Activated naive CD4-positive, alpha-beta T cell treated with anti-CD3 and anti-CD28 coated beads, Interleukin-2, amount 50 U/mL, for 24 hours (primary cell): ENCODE measurements at regions not wholly inside any gene's neighbourhood (a gene's known extent, or its start where the extent isn't known, plus 50 kb on each side); places are given as distances from the start of the nearest gene placed in this dataset.

Source experiments
- H3K27ac Mint-ChIP-seq: one replicate; pipeline ENCODE4 v1.8.0; 2021; ENCODE audit warnings: mild to moderate bottlenecking, mixed read lengths
- H3K27me3 Mint-ChIP-seq: one replicate; pipeline ENCODE4 v1.8.0; 2021; ENCODE audit warnings: mixed read lengths
- H3K36me3 Mint-ChIP-seq: one replicate; pipeline ENCODE4 v1.8.0; 2021; ENCODE audit warnings: mixed read lengths
- H3K4me1 Mint-ChIP-seq: one replicate; pipeline ENCODE4 v1.8.0; 2021; ENCODE audit warnings: mixed read lengths
- H3K4me3 Mint-ChIP-seq: one replicate; pipeline ENCODE4 v1.8.0; 2021; ENCODE audit warnings: mild to moderate bottlenecking, mixed read lengths
- H3K9me3 Mint-ChIP-seq: one replicate; pipeline ENCODE4 v1.8.0; 2021; ENCODE audit warnings: mixed read lengths

DNA sequence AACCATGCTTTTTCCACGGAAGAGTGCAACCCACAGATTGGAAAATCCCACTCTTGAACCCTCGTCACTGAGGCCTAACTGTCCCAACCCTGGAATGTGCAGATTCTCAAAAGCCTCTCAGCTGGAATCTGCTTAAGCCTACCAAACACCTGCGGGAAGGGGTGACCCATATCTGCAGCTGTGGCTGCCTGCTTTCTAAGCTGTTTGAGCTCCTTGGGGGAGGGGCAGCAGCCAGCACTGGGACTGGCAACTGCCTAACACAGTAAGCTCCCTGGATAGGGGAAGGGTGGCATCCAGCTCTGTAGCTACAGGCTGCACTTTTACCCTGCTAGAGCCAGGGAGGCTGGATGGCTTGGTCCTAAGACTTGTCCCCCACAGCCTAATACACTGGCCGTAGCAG is 579.6 kb downstream of the COL12A1 start:
- Mint-ChIP-seq H3K36me3 (no peaks in the 10 kb centered on the region), H3K4me1 (no peaks in the 10 kb centered on the region), H3K4me3 (no peak overlapping the region), H3K27me3 (no peaks in the 10 kb centered on the region), H3K9me3 (peaks cover 22% of the 10 kb centered on the region), H3K27ac (no peak overlapping the region)

DNA sequence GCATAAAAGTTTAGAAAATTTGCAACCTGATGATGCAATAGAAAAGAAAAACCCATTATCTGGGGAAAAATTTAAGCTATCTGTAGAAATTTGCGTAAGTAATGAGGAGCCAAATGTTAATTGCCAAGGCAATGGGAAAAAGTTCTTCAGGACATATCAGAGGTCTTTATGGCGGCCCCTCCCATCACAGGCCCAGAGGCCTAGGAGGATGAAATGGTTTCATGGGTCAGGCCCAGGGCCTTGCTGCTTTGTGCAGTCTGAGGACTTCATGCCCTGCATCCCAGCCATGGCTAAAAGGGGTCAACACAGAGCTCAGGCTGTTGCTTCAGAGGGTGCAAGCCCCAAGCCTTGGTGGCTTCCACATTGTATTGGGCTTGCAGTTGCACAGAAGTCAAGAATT is 582.8 kb downstream of the COL12A1 start:
- Mint-ChIP-seq H3K9me3 (peaks cover 21% of the 10 kb centered on the region), H3K27me3 (no peaks in the 10 kb centered on the region)

DNA sequence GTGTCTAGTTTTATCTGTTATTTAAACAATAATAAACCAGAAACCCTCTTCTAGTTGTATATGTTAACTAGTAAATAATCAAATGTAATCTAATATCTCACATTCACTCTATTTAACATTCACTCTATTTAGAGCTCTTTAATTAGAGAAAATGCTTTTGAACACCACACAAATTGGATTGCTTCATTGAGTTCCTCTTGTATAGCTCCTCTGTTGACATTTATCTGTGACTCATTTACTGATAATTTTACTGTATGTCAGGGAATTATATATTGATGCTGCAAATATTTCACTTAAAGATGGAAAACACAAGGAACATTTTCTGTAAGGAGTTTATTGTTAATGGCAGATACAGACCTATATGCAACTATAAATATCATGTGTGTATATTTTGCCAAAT is 594.6 kb downstream of the COL12A1 start:
- Mint-ChIP-seq H3K4me1 (no peaks in the 10 kb centered on the region), H3K36me3 (no peaks in the 10 kb centered on the region), H3K27ac (no peak overlapping the region), H3K27me3 (no peaks in the 10 kb centered on the region), H3K4me3 (no peak overlapping the region), H3K9me3 (no peaks in the 10 kb centered on the region)

More for the DNA sequence above, 582.8 kb downstream of the COL12A1 start:
- Mint-ChIP-seq H3K27ac (no peak overlapping the region), H3K4me3 (no peak overlapping the region), H3K36me3 (no peaks in the 10 kb centered on the region), H3K4me1 (no peaks in the 10 kb centered on the region)

DNA sequence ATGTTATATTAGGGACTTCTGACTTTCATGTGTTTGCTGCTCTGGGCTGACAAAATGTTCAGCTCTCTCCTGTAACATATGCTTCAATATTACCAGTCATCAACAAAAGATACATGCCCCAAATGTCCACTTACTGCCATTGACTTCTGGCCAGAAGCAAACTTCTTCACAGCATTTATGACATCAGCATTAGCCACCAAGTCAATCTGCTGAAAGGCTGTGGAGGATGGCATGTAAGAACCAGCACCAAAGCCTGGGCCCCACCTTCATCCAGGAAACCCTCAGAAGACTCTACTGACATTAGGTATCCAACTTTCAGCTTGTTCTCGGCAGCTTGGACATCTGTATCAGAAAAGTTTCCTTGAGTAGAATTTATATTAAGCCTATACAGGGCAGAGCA is 595.5 kb downstream of the COL12A1 start:
- H3K27me3 Mint-ChIP-seq, result no peaks in the 10 kb centered on the region
- H3K4me3 Mint-ChIP-seq, result no peak overlapping the region
- H3K9me3 Mint-ChIP-seq, result no peaks in the 10 kb centered on the region
- no peaks in the 10 kb centered on the region for H3K4me1 Mint-ChIP-seq
- no peaks in the 10 kb centered on the region for H3K36me3 Mint-ChIP-seq
- H3K27ac Mint-ChIP-seq, result no peak overlapping the region

DNA sequence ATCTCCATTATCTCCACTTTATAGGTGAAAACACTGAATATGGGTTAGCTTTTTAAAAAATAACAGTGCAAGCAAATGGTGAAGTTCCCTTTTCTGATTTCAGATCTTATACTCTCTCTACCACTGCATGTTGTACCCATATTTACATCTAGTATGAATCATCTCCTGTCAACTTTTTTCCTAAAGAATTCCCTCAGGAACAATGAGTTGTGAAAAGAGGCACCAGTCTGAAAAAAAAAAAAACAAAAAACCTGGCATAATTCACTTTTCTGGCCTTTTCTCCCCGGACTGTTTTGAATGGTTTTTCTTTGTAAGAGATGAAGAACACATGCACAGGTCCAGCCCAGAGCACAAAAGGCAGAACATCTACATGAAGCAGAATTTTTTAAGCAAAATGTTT is 596.0 kb downstream of the COL12A1 start:
- no peak overlapping the region for H3K4me3 Mint-ChIP-seq
- no peaks in the 10 kb centered on the region for H3K36me3 Mint-ChIP-seq
- no peaks in the 10 kb centered on the region for H3K27me3 Mint-ChIP-seq
- no peak overlapping the region for H3K27ac Mint-ChIP-seq
- H3K9me3 Mint-ChIP-seq, result no peaks in the 10 kb centered on the region
- H3K4me1 Mint-ChIP-seq, result no peaks in the 10 kb centered on the region

DNA sequence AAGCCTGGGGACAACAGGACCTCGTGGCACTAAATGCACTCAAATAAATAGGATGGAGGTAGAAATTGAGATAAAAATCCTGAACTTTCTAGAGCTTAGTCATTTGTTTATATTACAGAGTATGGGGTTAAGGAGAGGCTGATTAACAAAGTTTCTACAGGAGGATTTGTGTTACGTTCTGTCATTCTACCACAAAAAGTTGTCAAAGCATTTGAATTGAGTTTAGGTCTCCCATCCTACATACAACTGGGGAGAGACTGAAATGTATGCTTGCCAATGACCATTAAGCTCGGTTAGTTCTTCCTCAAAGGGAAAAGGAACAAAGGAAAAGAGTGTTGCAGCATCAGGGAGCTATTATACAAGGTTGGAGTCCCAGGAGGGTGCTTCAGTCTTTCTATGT is 597.9 kb downstream of the COL12A1 start:
- Mint-ChIP-seq H3K27ac (no peak overlapping the region), H3K36me3 (no peaks in the 10 kb centered on the region), H3K4me3 (no peak overlapping the region), H3K27me3 (no peaks in the 10 kb centered on the region), H3K9me3 (no peaks in the 10 kb centered on the region), H3K4me1 (no peaks in the 10 kb centered on the region)

DNA sequence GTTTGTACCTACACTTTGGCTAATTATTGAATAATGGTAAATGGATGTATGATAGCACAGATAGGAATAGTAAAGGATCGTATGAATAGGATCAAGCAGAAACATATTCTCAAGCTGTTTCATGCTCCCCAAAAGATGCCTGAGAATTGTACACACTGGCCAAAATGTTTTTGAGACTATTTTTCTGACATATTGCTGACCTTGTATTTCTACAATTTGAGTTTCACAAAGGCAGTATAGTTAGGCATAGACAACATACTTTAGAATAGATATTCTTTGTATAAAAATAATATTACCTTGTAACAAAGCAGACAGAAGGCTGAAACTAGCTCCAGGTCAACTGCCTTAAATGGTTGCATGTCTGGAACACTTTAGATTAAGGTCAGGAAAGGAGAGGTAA is 598.4 kb downstream of the COL12A1 start:
- H3K36me3 Mint-ChIP-seq, result no peaks in the 10 kb centered on the region
- no peak overlapping the region for H3K27ac Mint-ChIP-seq
- H3K4me1 Mint-ChIP-seq, result no peaks in the 10 kb centered on the region
- H3K27me3 Mint-ChIP-seq, result no peaks in the 10 kb centered on the region
- H3K4me3 Mint-ChIP-seq, result no peak overlapping the region
- H3K9me3 Mint-ChIP-seq, result no peaks in the 10 kb centered on the region

- H3K27ac Mint-ChIP-seq, result no peak overlapping the region
- H3K9me3 Mint-ChIP-seq, result no peaks in the 10 kb centered on the region
- H3K27me3 Mint-ChIP-seq, result no peaks in the 10 kb centered on the region
- no peaks in the 10 kb centered on the region for H3K4me1 Mint-ChIP-seq
- no peaks in the 10 kb centered on the region for H3K36me3 Mint-ChIP-seq
- H3K4me3 Mint-ChIP-seq, result no peak overlapping the region
These were observed 599.2 kb downstream of the COL12A1 start for GRCh38 chr6:74606582-74607071.

DNA sequence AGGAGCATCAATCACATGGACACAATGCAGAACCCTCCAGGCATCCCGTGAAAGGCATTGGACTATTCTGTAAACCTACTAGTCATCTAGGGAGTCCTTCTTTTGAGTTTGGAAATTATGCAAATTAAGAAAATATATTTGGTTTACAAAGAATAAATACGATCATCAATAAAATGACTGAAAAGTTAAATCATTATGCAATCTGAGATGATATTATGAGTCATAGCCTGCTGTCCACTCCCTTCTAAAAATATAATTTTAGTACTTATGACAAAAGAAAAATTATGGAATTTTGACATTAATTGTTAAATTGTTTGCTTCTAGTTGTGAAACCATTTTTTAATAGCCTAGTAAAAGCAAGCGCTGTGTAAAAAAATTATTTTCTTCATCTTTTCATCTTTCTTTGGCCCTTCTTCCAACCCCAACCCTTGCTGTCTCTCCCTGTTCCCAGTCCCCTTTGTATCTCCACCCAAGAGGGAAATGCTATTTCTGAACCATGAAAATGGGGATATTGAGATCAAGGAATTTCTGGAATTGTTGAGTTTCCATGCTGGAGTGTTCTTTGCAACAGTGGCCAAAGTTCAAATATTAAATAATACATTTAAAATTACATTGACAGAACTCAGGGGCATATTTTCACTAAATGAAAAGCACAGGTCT is 599.8 kb downstream of the COL12A1 start:
- no peak overlapping the region for H3K4me3 Mint-ChIP-seq
- H3K9me3 Mint-ChIP-seq, result no peaks in the 10 kb centered on the region
- H3K36me3 Mint-ChIP-seq, result no peaks in the 10 kb centered on the region
- no peaks in the 10 kb centered on the region for H3K4me1 Mint-ChIP-seq
- H3K27ac Mint-ChIP-seq, result no peak overlapping the region
- no peaks in the 10 kb centered on the region for H3K27me3 Mint-ChIP-seq

DNA sequence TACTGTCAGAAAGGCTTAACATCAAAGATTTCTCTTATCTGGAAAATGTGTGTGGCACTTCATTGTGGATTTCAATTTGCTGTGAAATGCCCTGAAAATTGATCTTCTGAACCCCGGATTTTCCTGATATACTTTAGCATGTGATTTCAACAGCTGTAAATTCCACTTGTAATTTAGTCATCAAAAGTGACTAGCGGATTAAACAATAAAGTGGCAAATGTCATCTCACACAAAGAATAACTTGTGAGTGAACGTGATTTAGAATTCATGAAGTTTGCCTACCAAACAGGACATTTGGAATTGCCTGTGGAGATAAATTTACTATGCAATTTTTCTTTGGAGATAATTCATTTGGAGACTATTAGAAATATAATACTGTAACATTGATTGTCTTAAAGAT is 601.6 kb downstream of the COL12A1 start:
- no peaks in the 10 kb centered on the region for H3K4me1 Mint-ChIP-seq
- no peaks in the 10 kb centered on the region for H3K9me3 Mint-ChIP-seq
- no peak overlapping the region for H3K4me3 Mint-ChIP-seq
- no peak overlapping the region for H3K27ac Mint-ChIP-seq
- no peaks in the 10 kb centered on the region for H3K36me3 Mint-ChIP-seq
- H3K27me3 Mint-ChIP-seq, result no peaks in the 10 kb centered on the region

DNA sequence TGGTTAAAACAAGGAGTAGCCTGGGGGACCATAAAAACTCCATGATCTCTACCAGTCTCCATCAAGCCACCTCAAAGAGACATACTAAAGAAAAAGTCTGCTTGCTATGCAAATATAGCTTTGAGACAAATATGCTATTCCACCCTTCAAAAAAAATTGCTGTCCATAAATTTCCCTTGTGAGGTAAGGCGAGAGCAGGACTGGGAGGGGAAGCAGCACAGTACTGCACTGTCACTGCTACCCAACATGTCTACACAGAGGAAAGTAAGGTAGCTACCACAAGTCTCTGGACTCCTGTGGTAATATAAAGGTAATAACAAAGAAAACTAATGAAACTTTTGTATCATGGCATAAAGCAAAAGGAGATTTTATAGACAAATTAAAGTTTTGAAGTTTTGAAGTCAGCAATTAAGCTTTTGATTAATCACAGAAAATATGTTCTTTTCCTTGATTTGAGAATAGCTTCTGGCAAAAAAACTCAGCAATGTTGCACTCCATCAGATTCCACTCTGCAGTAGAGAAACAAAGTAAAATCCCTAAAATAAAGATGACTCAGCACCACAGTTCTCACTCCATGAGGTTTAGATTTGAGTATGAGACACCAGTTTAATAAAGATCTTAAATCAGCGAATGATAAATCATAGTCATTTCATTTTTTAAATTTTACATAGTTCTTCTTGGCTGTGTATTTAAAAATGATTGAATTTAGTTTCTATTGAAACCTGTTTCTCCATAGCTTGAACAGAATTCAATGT is 602.4 kb downstream of the COL12A1 start:
- no peaks in the 10 kb centered on the region for H3K4me1 Mint-ChIP-seq
- no peaks in the 10 kb centered on the region for H3K36me3 Mint-ChIP-seq
- H3K27ac Mint-ChIP-seq, result no peak overlapping the region
- no peaks in the 10 kb centered on the region for H3K27me3 Mint-ChIP-seq
- H3K4me3 Mint-ChIP-seq, result no peak overlapping the region
- no peaks in the 10 kb centered on the region for H3K9me3 Mint-ChIP-seq

DNA sequence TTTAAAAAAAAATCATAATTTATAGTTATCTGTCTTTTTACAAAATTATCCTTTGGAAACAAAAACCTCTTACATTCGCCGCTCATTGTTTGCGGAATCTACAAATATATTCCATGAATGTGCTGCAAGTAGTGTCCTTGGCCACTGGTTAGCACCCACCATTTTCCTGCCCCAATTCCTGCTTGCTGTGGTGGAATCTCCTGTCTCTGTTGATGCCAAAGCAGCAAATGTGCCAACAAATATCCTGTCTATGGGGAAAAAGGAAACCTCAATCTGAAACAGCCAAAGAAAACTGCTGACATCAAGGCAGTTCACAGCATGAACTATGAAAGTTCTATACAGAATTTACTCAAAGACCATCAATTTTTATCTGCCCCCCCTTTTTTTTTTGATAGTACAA is 603.6 kb downstream of the COL12A1 start:
- no peaks in the 10 kb centered on the region for H3K36me3 Mint-ChIP-seq
- H3K9me3 Mint-ChIP-seq, result no peaks in the 10 kb centered on the region
- H3K27ac Mint-ChIP-seq, result no peak overlapping the region
- H3K27me3 Mint-ChIP-seq, result no peaks in the 10 kb centered on the region
- H3K4me1 Mint-ChIP-seq, result no peaks in the 10 kb centered on the region
- no peak overlapping the region for H3K4me3 Mint-ChIP-seq

- Mint-ChIP-seq H3K36me3 (no peaks in the 10 kb centered on the region), H3K4me3 (no peak overlapping the region), H3K27ac (no peak overlapping the region), H3K27me3 (no peaks in the 10 kb centered on the region), H3K9me3 (no peaks in the 10 kb centered on the region), H3K4me1 (no peaks in the 10 kb centered on the region)
These were observed 607.1 kb downstream of the COL12A1 start for GRCh38 chr6:74598462-74599393.

DNA sequence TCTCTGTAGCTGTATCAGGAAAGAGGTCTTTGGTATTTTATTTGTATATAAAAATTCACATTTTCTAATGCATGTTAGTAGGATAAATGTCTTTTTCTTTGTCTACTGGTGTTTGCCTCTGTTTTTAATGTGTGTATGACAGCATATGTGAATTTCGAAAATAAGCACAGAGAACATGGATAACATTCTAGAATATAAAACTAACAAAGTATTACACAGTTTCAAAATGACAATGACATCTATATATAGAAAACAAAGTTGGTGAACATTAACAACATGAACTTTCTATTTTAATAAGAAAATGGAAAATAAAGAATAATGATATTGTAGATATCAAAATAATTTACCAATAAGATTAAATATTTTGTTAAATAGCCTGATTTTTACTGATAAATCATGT is 608.0 kb downstream of the COL12A1 start:
- Mint-ChIP-seq H3K4me3 (no peak overlapping the region), H3K4me1 (no peaks in the 10 kb centered on the region), H3K9me3 (no peaks in the 10 kb centered on the region), H3K27ac (no peak overlapping the region), H3K36me3 (no peaks in the 10 kb centered on the region), H3K27me3 (no peaks in the 10 kb centered on the region)

- Mint-ChIP-seq H3K36me3 (no peaks in the 10 kb centered on the region), H3K27ac (no peak overlapping the region), H3K4me1 (no peaks in the 10 kb centered on the region)
These were observed 608.6 kb downstream of the COL12A1 start for GRCh38 chr6:74597266-74597665.

DNA sequence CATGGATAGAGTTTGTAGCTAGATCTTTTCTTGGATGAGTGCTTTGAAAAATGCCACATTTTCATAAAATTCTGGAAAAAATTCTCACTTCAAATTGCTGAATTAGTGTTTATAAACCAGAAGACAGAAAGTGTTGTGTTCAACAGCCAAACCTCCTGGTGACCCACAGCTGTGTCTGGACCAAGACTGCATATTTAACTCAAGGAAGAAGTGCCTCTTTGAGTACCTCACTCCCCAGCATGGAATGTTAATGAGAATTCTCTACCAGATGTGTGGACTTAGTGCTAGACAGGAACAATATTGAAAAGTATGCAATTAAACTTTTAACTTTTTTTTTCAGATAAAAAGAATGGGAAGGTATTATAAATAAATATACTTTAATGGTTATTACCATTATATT is 609.3 kb downstream of the COL12A1 start:
- H3K4me1 Mint-ChIP-seq, result no peaks in the 10 kb centered on the region
- H3K27me3 Mint-ChIP-seq, result no peaks in the 10 kb centered on the region
- no peak overlapping the region for H3K4me3 Mint-ChIP-seq
- H3K27ac Mint-ChIP-seq, result no peak overlapping the region
- H3K9me3 Mint-ChIP-seq, result peaks cover 2% of the 10 kb centered on the region
- no peaks in the 10 kb centered on the region for H3K36me3 Mint-ChIP-seq

More at GRCh38 chr6:74597266-74597665, 608.6 kb downstream of the COL12A1 start:
- Mint-ChIP-seq H3K9me3 (no peaks in the 10 kb centered on the region), H3K4me3 (no peak overlapping the region), H3K27me3 (no peaks in the 10 kb centered on the region)
